ENCODE measurements at regions not wholly inside any gene's neighbourhood (a gene's known extent, or its start where the extent isn't known, plus 50 kb on each side); places are given as distances from the start of the nearest gene placed in this dataset.

GRCh38 chr2:129347486-129348217, 631.8 kb upstream of the RAB6C start:
- 73% methylated on average over 11 of the region's 11 CpGs for WGBS
- no peaks in the 10 kb centered on the region for H3K36me3 ChIP-seq (ENCODE audit: insufficient read depth)
- DNase-seq (ENCODE audit: extremely low spot score): no peak
- H3K27ac ChIP-seq (ENCODE audit: low read depth): no peak overlapping the region
- H3K4me1 ChIP-seq (ENCODE audit: insufficient read depth): no peaks in the 10 kb centered on the region
- no peak overlapping the region for H3K4me3 ChIP-seq (ENCODE audit: low read depth, low read length)

GRCh38 chr2:129354631-129355030, 624.8 kb upstream of the RAB6C start:
- no peak for DNase-seq (ENCODE audit: extremely low spot score)
- no peak overlapping the region for H3K4me3 ChIP-seq (ENCODE audit: low read depth, low read length)
- WGBS: 84% methylated on average over 2 of the region's 2 CpGs
- H3K4me1 ChIP-seq (ENCODE audit: insufficient read depth): no peaks in the 10 kb centered on the region
- no peak overlapping the region for H3K27ac ChIP-seq (ENCODE audit: low read depth)
- H3K36me3 ChIP-seq (ENCODE audit: insufficient read depth): no peaks in the 10 kb centered on the region

GRCh38 chr2:129361688-129362087, 617.8 kb upstream of the RAB6C start:
- Histone ChIP-seq H3K4me3 (ENCODE audit: low read depth, low read length) (no peak overlapping the region), H3K36me3 (ENCODE audit: insufficient read depth) (no peaks in the 10 kb centered on the region), H3K27ac (ENCODE audit: low read depth) (no peak overlapping the region), H3K4me1 (ENCODE audit: insufficient read depth) (no peaks in the 10 kb centered on the region)
- no peak for DNase-seq (ENCODE audit: extremely low spot score)
- WGBS: 91% methylated on average over 3 of the region's 3 CpGs

DNA sequence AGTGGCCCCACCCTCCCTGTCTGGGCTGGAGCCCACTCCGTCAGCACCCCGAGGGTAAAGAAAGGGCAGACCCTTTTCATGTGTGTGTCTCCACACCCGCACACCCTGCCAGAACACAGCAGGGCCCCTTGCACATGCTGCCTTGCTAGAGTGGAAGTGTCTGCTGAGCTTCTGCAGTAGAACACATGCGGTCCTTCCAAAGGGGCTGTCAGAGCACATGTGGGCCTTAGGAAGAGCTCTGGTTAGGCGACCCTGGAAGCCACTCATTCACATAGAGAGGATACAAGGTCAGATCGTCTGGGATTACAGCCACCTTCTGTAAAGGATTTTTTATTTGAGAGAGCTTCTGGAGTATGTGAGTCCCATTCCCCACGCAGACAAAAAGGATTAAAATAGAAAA, 613.2 kb upstream of the RAB6C start:
- H3K4me3 ChIP-seq (ENCODE audit: low read depth, low read length): no peak overlapping the region
- no peak overlapping the region for H3K27ac ChIP-seq (ENCODE audit: low read depth)
- no peaks in the 10 kb centered on the region for H3K36me3 ChIP-seq (ENCODE audit: insufficient read depth)
- whole genome bisulfite sequencing: 66% methylated on average over 7 of the region's 7 CpGs
- no peaks in the 10 kb centered on the region for H3K4me1 ChIP-seq (ENCODE audit: insufficient read depth)
- DNase-seq (ENCODE audit: extremely low spot score): no peak

GRCh38 chr2:129367107-129367506, 612.4 kb upstream of the RAB6C start:
- 86% methylated on average over 4 of the region's 4 CpGs for WGBS
- H3K4me3 ChIP-seq (ENCODE audit: low read depth, low read length): no peak overlapping the region
- no peaks in the 10 kb centered on the region for H3K4me1 ChIP-seq (ENCODE audit: insufficient read depth)
- no peak for DNase-seq (ENCODE audit: extremely low spot score)
- H3K36me3 ChIP-seq (ENCODE audit: insufficient read depth): no peaks in the 10 kb centered on the region
- H3K27ac ChIP-seq (ENCODE audit: low read depth): no peak overlapping the region

DNA sequence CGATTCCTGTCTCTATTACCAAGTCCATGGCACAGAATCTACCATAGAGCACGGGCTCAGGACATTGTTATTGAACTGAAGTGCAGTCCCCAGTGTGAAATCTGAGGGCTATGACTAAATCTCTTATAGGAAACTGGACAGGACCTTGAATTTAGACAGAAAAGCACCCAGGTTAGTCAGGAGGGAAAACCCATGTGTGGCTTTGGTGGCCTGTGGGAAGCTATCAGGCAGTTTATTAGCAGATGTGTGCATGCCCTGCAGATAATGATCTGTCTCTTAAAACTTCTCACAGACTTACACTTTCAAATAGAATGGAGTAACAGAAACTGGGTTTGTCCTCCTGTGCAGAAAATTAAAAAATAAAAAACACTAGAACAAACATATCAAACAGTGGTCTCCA, 610.0 kb upstream of the RAB6C start:
- Histone ChIP-seq H3K4me1 (ENCODE audit: insufficient read depth) (no peaks in the 10 kb centered on the region), H3K4me3 (ENCODE audit: low read depth, low read length) (no peak overlapping the region), H3K27ac (ENCODE audit: low read depth) (no peak overlapping the region), H3K36me3 (ENCODE audit: insufficient read depth) (no peaks in the 10 kb centered on the region)
- WGBS: 95% methylated on average over 2 of the region's 2 CpGs
- no peak for DNase-seq (ENCODE audit: extremely low spot score)

GRCh38 chr2:129374452-129374851, 605.0 kb upstream of the RAB6C start:
- Histone ChIP-seq H3K36me3 (ENCODE audit: insufficient read depth) (no peaks in the 10 kb centered on the region), H3K27ac (ENCODE audit: low read depth) (no peak overlapping the region), H3K4me3 (ENCODE audit: low read depth, low read length) (no peak overlapping the region), H3K4me1 (ENCODE audit: insufficient read depth) (no peaks in the 10 kb centered on the region)
- 88% methylated on average over 7 of the region's 7 CpGs for WGBS
- no peak for DNase-seq (ENCODE audit: extremely low spot score)

DNA sequence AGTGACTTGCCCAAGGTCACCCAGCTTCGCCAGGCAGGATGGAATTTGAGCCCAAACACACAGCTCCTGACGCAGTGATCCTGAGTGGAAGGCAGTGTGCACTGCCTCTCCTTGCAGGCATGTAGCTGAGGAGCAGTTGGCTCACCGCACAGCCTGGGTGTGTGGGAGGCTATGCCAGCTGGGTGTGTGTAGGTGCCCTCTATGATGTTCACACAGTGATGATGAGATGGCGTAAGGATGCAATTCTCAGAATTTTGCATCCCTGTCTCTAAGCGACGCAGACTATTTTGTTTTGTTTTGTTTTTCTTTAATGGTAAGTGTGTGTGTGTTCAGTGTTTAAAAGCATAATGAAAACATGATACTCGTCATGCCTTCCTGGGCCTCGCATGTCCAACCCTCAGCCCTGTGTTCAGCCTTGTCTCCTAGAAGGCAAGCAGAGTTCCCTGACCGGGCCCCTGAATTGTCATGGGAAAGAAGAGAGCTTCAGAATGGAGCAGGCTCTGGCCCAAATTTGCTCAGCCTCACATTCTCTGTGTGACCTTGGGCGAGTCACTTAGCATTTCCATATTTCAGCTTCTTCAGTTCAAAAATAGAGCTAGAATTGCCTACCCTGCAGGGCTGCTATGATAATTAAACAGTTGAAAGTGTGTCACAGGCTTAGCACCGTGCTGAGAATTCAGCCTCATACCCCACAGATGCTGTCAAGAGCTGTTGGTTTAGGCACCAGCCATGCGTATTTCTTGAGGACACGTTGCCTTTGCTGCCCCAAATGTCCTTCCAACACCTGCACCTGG, 603.6 kb upstream of the RAB6C start:
- no peaks in the 10 kb centered on the region for H3K4me1 ChIP-seq (ENCODE audit: insufficient read depth)
- no peaks in the 10 kb centered on the region for H3K36me3 ChIP-seq (ENCODE audit: insufficient read depth)
- no peak overlapping the region for H3K27ac ChIP-seq (ENCODE audit: low read depth)
- WGBS: 91% methylated on average over 13 of the region's 13 CpGs
- no peak for DNase-seq (ENCODE audit: extremely low spot score)
- no peak overlapping the region for H3K4me3 ChIP-seq (ENCODE audit: low read depth, low read length)

GRCh38 chr2:129376426-129377077, 602.9 kb upstream of the RAB6C start:
- H3K36me3 ChIP-seq (ENCODE audit: insufficient read depth): no peaks in the 10 kb centered on the region
- DNase-seq (ENCODE audit: extremely low spot score): no peak
- 86% methylated on average over 16 of the region's 16 CpGs for WGBS
- no peaks in the 10 kb centered on the region for H3K4me1 ChIP-seq (ENCODE audit: insufficient read depth)
- H3K4me3 ChIP-seq (ENCODE audit: low read depth, low read length): no peak overlapping the region
- H3K27ac ChIP-seq (ENCODE audit: low read depth): no peak overlapping the region

- WGBS: 78% methylated on average over 4 of the region's 4 CpGs
Observed at GRCh38 chr2:129377078-129377469, 602.4 kb upstream of the RAB6C start.

DNA sequence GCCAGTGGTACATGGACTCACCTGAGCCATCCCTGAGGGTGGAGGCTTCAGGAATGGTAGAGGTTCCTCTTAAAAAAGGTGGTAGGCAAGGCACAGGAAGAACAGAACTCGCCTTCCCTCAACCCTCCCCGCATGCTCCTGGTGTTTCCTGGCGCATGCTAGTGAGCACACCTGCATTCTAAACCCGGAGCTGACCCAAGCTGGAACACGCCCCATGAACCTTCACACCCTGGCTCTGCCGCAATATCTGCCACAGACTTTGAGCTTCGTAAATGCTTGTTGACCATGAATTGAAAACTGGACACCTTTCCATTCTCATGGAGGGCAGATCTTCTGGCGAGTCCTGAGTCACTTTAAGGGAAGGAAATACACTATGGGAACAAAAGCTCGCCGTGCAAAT, 601.3 kb upstream of the RAB6C start:
- H3K4me1 ChIP-seq (ENCODE audit: insufficient read depth): no peaks in the 10 kb centered on the region
- H3K4me3 ChIP-seq (ENCODE audit: low read depth, low read length): no peak overlapping the region
- no peaks in the 10 kb centered on the region for H3K36me3 ChIP-seq (ENCODE audit: insufficient read depth)
- no peak overlapping the region for H3K27ac ChIP-seq (ENCODE audit: low read depth)
- WGBS: 81% methylated on average over 10 of the region's 10 CpGs
- no peak for DNase-seq (ENCODE audit: extremely low spot score)

More at GRCh38 chr2:129377078-129377469, 602.4 kb upstream of the RAB6C start:
- no peak overlapping the region for H3K27ac ChIP-seq (ENCODE audit: low read depth)
- H3K36me3 ChIP-seq (ENCODE audit: insufficient read depth): no peaks in the 10 kb centered on the region
- H3K4me1 ChIP-seq (ENCODE audit: insufficient read depth): no peaks in the 10 kb centered on the region
- no peak overlapping the region for H3K4me3 ChIP-seq (ENCODE audit: low read depth, low read length)
- no peak for DNase-seq (ENCODE audit: extremely low spot score)

- Histone ChIP-seq H3K27ac (ENCODE audit: low read depth) (no peak overlapping the region), H3K36me3 (ENCODE audit: insufficient read depth) (no peaks in the 10 kb centered on the region), H3K4me1 (ENCODE audit: insufficient read depth) (no peaks in the 10 kb centered on the region), H3K4me3 (ENCODE audit: low read depth, low read length) (no peak overlapping the region)
- no peak for DNase-seq (ENCODE audit: extremely low spot score)
- 58% methylated on average over 3 of the region's 3 CpGs for WGBS
Observed at GRCh38 chr2:129379411-129379810, 600.1 kb upstream of the RAB6C start.

DNA sequence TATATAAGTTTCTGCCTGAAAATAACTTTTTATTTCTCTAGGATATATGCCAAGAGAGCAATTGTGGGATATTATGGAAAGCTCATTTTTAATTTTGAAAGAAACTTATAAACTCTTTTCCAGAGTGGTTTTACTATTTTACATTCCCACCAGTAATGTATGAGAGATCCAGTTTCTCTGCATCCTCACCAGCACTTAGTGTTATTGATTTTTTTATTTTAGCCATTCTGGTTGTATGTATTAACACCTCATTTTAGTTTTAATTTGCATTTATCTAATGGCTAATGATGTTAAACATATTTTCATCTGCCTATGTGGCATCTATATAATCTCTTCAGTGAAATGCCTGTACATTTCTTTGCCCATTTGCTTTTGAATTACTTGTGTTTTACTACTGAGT, 597.7 kb upstream of the RAB6C start:
- no peaks in the 10 kb centered on the region for H3K36me3 ChIP-seq (ENCODE audit: insufficient read depth)
- H3K27ac ChIP-seq (ENCODE audit: low read depth): no peak overlapping the region
- DNase-seq (ENCODE audit: extremely low spot score): no peak
- H3K4me1 ChIP-seq (ENCODE audit: insufficient read depth): no peaks in the 10 kb centered on the region
- no peak overlapping the region for H3K4me3 ChIP-seq (ENCODE audit: low read depth, low read length)

DNA sequence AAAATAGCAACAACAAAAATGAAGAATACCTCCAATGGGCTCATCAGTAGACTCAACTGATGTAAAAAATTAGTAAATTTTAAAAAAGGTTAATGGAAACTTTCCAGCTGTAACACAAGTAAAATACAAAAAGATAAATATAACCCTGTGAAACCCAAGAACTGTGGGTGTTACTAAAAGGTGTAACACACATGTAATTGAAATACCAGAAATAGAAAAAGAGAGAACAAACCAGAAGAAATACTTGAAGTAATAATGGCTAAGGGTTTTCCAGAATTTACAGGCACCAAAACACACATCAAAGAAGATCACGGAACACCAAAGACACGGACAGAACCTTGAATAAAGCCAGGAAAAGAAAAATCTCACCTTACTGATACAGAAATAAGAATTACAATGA, 590.6 kb upstream of the RAB6C start:
- 87% methylated on average over 2 of the region's 2 CpGs for WGBS
- Histone ChIP-seq H3K4me1 (ENCODE audit: insufficient read depth) (no peaks in the 10 kb centered on the region), H3K36me3 (ENCODE audit: insufficient read depth) (no peaks in the 10 kb centered on the region), H3K4me3 (ENCODE audit: low read depth, low read length) (no peak overlapping the region), H3K27ac (ENCODE audit: low read depth) (no peak overlapping the region)
- no peak for DNase-seq (ENCODE audit: extremely low spot score)

All from urinary bladder (tissue), 3 donors.